T47D (cell line): ENCODE measurements at regions not wholly inside any gene's neighbourhood (a gene's known extent, or its start where the extent isn't known, plus 50 kb on each side); places are given as distances from the start of the nearest gene placed in this dataset.

ENCODE experiments used
- DNase-seq, 2 experiments: peaks; one replicate each; pipeline versions ENCODE4 v3.0.0 to v3.0.0-alpha.2; 2011 to 2012; ENCODE audit warnings: low read depth in 1 of 2, low spot score in 1 of 2
- JUND ChIP-seq: IDR thresholded peaks from 2 replicates; pipeline ENCODE4 v1.6.1; 2012; ENCODE audit warnings: low read depth
- in situ Hi-C: cut with HindIII; loops from 2 replicates; pipeline ENCODE4 v1.10.0; 2016; ENCODE audit warnings: low sequenced_read_pairs, low pct_unique_long_range_greater_than_20kb

DNA sequence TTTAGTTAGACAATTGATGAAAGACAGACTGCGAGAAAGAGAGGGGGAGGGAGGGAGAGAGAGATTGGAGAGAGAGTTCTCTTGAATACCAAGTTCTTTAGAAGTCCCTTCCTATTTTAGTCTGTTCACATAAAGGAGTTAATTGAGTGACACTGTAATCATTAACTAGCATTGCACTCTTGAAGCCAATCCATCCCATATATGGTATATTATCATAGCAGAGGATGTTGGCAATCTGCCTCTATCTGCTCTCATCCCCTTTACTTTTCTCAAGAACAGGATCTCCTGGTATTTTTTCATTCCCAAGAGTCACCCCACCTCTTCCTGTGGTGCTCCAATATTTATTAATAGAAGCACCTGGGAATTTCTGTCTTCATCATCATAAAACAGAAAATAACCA, 959.6 kb upstream of the NDST4 start:
- no peak for DNase-seq
- no peak for TF ChIP-seq JUND
- in situ Hi-C loops = no loop called here

DNA sequence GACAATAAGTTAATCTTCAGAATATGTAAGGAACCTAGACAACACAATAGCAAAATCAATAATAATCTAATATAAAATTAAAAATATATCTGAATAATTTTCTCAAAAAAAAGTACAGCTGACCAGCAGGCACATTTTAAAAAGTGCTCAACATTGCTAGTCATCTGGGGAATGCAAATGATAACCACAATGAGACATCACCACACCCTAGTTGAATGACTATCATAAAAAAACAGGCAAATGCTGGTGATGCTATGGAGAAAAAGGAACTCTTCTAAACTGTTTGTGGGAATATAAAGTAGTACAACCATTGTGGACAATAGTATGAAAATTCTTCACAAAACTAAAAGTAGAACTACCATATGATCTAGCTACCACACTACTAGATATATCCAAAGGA, 956.9 kb upstream of the NDST4 start:
- in situ Hi-C loops = no loop called here
- no peak for DNase-seq
- no peak for TF ChIP-seq JUND

DNA sequence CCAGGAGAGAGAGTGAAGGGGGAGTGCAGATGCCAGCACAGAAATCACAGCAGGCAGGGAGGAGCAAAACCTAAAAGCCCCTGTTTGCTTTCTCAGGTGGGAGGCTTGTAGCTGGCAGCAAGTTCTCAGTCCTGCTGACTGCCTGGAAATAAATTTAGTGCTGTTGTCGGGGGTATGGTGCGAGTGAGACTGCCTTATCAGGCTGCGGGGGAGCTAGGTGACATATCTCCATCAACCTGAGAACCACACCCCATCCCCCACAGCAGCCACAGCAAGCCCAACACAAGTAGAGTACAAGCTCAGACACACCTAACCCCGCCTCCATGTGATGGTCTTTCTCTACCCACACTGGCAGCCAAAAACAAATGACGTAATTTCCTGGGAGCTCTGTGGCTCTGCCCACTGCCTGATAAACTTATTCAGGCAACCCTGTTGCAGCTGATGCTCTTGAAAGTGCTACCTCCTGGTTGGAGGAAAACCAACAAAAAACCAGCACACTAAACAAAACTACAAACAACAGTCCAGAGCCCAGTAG, 953.4 kb upstream of the NDST4 start:
- no peak for DNase-seq
- in situ Hi-C loops = no loop called here
- TF ChIP-seq JUND = no peak

DNA sequence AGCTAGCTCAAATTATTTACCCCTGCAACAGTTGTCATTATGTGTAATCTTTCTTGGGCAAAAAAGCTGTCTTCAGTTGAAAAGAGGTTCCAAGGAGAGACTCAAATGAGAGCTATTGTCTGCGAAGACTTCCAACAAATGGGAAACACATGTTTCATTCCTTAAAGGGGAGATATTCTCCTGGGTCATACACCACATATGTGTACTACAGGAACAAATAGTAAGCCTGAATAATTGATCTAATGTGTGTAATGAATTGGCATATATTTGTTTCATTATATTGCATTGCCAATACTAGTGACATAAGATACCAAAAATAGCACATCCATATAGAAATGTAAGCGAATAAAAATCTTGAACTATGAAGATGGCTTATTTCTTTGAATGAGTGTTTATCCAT, 950.9 kb upstream of the NDST4 start:
- TF ChIP-seq JUND = no peak
- DNase-seq = no peak
- in situ Hi-C loops = no loop called here

DNA sequence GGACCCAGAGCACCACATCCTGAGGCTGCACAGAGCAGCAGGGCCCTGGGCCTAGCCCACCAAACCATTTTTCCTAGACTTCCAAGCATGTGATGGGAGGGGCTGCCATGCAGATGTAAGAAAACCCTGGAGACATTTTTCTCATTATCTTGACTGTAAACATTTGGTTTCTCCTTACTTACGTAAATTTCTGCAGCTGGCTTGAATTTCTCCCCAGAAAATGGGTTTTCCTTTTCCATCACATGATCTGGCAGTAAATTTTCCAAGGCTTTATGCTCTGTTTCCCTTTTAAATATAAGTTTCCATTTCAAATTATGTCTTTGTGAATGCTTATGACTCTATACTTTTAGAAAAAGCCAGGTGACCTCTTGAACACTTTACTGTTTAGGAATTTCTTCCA, 945.9 kb upstream of the NDST4 start:
- no peak for TF ChIP-seq JUND
- DNase-seq = no peak
- in situ Hi-C loops = no loop called here

DNA sequence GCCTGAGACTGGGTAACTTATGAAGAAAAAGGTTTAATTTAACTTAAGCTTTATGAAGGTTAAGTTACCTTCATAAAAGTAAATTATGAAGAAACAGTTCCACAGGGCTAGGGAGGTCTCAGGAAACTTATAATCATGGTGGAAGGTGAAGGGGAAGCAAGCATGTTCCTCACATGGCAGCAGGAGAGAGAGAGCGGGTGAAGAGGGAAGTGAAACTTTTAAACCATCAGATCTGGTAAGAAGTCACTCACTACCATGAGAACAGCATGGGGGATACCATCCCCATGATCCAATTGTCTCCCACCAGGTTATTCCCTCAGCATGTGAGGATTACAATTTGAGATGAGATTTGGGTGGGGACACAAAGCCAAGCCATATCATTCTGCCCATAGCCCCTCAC, 944.7 kb upstream of the NDST4 start:
- no peak for TF ChIP-seq JUND
- in situ Hi-C loops = no loop called here

DNA sequence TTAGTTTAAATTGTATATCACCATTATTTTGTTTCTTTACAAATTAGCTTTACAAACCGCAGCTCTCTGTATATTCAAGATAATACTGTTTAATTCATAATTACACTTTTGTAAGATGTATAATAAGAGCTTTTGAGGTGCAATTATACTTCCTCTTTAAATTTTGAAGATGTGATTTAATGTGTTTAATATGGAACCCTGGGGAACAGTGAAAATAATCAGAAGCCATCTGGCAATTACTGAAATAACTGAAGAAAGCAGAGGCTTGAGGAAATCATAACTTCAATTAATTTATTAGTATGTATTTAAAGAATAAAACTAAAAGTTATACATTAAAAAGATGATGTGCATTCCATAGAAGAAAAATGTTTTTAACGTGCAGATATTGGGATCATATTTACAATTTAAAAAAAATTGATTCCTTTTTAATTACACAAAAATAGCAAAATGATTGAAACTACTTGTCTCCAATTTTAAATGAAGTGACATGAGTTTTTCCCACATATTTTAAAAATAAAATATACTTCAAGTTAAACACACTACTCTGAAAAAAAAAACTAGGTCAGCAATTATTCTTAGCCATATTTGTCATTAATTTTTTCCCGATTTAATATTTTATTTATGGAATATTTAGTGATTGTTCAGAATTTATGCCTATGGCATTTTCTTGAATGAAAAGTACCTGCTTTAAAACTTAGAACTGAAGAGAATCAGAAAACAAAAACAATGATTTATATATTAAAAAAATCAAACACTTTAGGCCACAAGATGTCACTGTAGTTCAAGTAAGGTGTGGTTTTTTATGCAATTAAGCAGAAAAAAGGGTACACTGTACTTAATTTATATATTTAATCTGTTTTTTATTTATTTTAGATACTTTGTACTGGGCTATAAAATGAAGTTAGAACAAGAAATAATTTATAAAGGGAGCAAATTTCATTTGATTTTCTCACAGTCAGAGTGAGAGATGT, 942.7 kb upstream of the NDST4 start:
- in situ Hi-C loops = no loop called here
- DNase-seq = peak in 1 of 2 experiments; percentile 18

More for the DNA sequence above, 944.7 kb upstream of the NDST4 start:
- DNase-seq = no peak

DNA sequence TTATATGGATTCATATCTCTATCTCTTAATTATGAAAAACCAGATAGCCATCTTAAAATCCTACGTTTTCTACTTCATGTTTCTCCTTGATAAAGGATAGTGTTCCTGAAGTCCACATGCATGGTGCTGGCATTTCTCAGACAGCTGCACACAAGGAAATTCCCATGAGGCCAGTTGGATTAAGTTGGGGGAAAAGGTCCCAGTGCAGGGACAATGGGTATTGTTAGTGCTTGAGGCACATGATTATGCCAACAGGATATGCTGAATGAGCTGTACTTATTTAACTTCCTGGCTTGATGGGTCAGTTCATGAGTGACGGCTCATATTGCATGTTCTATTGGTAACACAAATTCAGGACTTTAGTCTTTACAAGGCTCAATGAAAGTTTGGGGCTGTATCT, 913.9 kb upstream of the NDST4 start:
- no peak for TF ChIP-seq JUND
- in situ Hi-C loops = no loop called here

More for the DNA sequence above, 942.7 kb upstream of the NDST4 start:
- no peak for TF ChIP-seq JUND

DNA sequence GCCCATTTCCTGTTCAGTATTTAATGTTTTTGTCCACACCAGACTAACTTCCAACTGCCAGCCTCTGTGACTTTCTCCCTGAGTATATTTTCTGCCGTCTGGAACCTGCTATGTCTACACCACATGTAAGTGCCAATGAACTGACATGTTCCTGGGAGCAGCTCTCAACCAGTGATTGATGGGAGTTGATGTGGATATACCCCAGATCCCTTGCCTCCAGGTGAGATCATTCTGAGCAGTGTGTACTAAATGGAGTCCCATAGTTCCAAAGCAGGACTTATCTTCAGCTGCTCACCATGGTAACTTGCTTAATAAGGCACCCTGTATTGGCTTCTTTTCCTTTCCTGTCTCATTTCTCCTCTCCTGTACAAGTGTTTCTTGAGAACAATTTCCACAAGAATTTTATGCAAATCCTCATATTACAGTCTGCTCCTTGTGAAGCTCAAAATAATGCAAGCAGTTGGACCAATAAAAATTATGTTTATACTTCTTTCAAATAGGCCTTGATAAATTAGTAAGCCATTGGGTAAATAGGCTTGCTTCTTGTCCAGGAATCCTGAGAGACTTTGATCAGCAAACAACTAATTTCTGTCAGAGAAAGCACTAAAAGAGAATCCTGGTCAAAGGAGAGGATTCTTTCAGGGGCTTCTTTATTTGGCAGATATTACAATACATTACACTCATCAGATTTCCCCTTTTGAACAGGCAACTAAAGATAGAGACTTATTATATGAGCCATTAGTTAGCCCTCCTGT, 911.7 kb upstream of the NDST4 start:
- in situ Hi-C loops = no loop called here
- no peak for TF ChIP-seq JUND

More for the DNA sequence above, 913.9 kb upstream of the NDST4 start:
- DNase-seq = no peak

DNA sequence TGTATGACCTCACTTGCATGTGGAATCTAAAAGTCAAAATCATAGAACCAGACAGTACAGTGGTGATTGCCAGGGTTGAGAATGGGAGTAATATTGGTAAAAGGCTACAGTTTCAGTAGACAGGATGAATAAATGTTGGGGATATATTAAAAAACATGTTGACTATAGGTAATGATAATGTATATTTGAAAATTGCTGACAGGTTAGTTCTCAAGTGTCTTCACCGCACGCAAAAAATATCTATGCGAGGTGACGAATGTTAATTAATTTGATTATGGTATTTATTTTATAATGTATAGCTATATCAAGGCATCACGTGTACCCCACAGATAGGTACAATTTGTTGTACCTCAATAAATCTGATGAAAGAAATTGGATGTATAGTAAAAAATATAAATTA, 909.6 kb upstream of the NDST4 start:
- in situ Hi-C loops = no loop called here
- TF ChIP-seq JUND = no peak
- DNase-seq = no peak

More for the DNA sequence above, 911.7 kb upstream of the NDST4 start:
- no peak for DNase-seq

DNA sequence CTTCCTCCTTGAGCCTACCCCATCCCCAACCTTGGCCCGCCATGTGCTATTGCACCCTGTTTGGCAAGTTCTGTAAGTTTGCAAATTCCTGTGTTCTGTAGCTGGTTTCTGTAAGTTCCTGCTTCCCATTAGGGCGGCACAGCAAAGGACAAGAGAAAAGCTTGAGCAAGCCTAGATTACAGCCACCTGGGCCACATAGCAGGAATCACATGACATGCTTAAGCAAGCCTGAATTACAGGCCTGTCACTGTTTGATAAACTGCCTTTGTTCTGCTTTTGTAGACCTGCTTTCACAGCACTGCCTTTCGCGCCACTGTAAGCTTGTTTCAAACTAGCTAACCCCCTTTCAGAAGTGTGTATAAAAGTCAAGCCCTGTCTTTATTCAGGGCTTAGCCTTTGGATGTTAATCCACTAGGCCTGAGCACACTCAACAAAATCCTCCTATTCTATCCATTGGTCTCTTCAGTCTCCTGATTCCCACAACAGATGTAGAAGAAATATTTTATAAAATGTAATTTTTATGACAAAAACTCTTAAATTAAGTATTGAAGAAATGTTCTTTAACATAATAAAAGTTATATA, 906.8 kb upstream of the NDST4 start:
- DNase-seq = no peak
- in situ Hi-C loops = no loop called here
- no peak for TF ChIP-seq JUND

DNA sequence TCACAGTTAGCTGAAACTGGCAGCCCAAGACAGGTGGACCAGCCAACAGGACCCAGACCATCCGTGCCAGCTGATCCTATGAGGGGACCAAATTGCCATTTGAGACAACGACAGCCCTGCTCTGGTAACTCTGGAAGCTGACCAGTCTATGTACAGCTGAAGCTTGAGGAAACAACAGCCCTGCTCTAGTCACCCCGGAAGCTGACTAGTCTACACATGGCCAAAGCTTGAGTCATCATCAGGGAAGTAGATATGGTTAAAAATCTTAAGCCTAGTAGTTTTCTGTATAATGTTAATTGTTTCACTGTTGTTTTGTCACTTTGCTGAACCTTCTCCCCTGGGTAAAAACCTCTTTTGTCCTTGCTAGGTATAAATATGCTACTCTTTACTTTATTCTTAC, 905.4 kb upstream of the NDST4 start:
- no peak for DNase-seq
- in situ Hi-C loops = no loop called here

More for the DNA sequence above, 905.4 kb upstream of the NDST4 start:
- TF ChIP-seq JUND = no peak
